Transverse colon (tissue), 4 donors: ENCODE measurements at regions not wholly inside any gene's neighbourhood (a gene's known extent, or its start where the extent isn't known, plus 50 kb on each side); places are given as distances from the start of the nearest gene placed in this dataset.

Source experiments
- DNase-seq: peaks from one replicate; pipeline ENCODE4 v3.0.0-alpha.2; 2019
- H3K27ac ChIP-seq, 4 donors: fragments of 200-600 bp; sonication (generic); 2 replicates each; pipeline ENCODE4 v1.5.1; 2016 to 2018; ENCODE audit warnings: inconsistent platforms in 4 of 4
- H3K27me3 ChIP-seq: fragments of 200-600 bp; sonication (generic); 2 replicates; pipeline ENCODE4 v1.5.1; 2017; ENCODE audit warnings: inconsistent platforms
- H3K36me3 ChIP-seq, 4 donors: fragments of 200-600 bp; sonication (generic); 2 replicates each; pipeline ENCODE4 v1.5.1; 2017 to 2019; ENCODE audit warnings: inconsistent platforms in 4 of 4
- H3K4me1 ChIP-seq, 4 donors: fragments of 200-600 bp; sonication (generic); 2 replicates each; pipeline ENCODE4 v1.5.1; 2017 to 2020; ENCODE audit warnings: inconsistent platforms in 4 of 4
- H3K4me3 ChIP-seq, 4 donors: fragments of 200-600 bp; sonication (generic); 1 replicate in 1 of 4; 2 replicates in 3 of 4; pipeline versions ENCODE4 v1.5.1 to v1.6.1; 2017 to 2019; ENCODE audit warnings: inconsistent platforms in 4 of 4
- H3K9me3 ChIP-seq, 2 donors: fragments of 200-600 bp; sonication (generic); 2 replicates each; pipeline ENCODE4 v1.5.1; 2017 to 2019; ENCODE audit warnings: inconsistent platforms in 2 of 2
- CTCF ChIP-seq, 5 experiments: fragments of 200-600 bp in 3 of 5; fragments of 450-650 bp in 2 of 5; sonication (generic) in 3 of 5; IDR thresholded peaks; 1 replicate in 2 of 5; 2 replicates in 3 of 5; pipeline ENCODE4 v1.5.1; 2016 to 2017; ENCODE audit warnings: antibody characterized with exemption in 5 of 5, inconsistent platforms in 3 of 5, mild to moderate bottlenecking in 2 of 5, moderate library complexity in 1 of 5
- EP300 ChIP-seq: sonication (generic); formaldehyde crosslinking; IDR thresholded peaks from one replicate; pipeline ENCODE4 v1.6.1; 2017; ENCODE audit warnings: antibody characterized with exemption, low read depth
- POLR2A ChIP-seq: fragments of 450-650 bp; IDR thresholded peaks from one replicate; pipeline ENCODE4 v1.6.1; 2016; ENCODE audit warnings: antibody characterized with exemption, mild to moderate bottlenecking, moderate library complexity
- POLR2AphosphoS5 ChIP-seq, 3 donors: sonication (generic); formaldehyde crosslinking; IDR thresholded peaks; one replicate each; pipeline ENCODE4 v1.6.1; 2016; ENCODE audit warnings: antibody characterized with exemption in 3 of 3
- WGBS, 2 donors: methylation state at CpG; one replicate each; pipeline ENCODE4 v1.1.5; 2018; ENCODE audit warnings: low coverage in 1 of 2; 5-methylcytosine and 5-hydroxymethylcytosine counted together
- in situ Hi-C, 4 donors: fragments of 200-750 bp; cut with MboI; loops; one replicate each; pipeline versions ENCODE4 v1.15.0 to v1.15.1; 2017; ENCODE audit warnings: low sequenced_read_pairs in 3 of 4, low pct_ligation_motif_present in 1 of 4, low pct_unique_long_range_greater_than_20kb in 1 of 4
- intact Hi-C: fragments of 100-400 bp; cut with DNase I; formaldehyde crosslinking; loops from one replicate; pipeline ENCODE4 v1.15.1; 2023; ENCODE audit warnings: low total_unique reads

DNA sequence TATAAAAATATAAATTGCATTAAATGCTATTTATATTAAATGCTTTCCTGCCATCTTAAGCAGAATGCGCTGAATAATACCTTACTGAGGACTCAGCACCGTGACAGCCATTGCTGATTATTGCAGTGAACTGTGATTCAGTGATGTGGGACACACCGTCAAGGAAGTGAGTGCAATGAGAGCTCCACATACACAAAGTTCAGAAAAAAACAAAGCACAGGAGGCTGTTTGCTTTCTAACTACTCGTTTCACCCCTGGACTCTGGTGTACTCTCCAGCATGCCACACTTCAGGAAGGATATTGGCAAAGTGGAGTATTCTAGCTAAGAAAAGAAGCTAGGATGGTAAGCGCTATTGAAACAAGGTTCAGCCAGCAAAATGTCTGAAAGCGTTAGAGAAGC lies 57.4 kb upstream of the CXADR start:
- 54 to 60% methylated on average over 6 of the region's 6 CpGs for WGBS, 2 donors
- Histone ChIP-seq H3K27me3 (no peaks in the 10 kb centered on the region), H3K4me3 (no peak overlapping the region), H3K36me3 (no peaks in the 10 kb centered on the region), H3K9me3 (no peaks in the 10 kb centered on the region), H3K27ac (peak overlapping the region in 2 of 4 donors; percentile 16 to 43), H3K4me1 (peaks cover 0 to 11% (median 4%) of the 10 kb centered on the region in 4 donors)
- in situ Hi-C loops: no loop called here
- no peak for DNase-seq
- TF ChIP-seq POLR2AphosphoS5 (IDR thresholded peaks at IDR 0.05) (no peak), CTCF (IDR thresholded peaks at IDR 0.05) (no peak)
- intact Hi-C loops: no loop called here

DNA sequence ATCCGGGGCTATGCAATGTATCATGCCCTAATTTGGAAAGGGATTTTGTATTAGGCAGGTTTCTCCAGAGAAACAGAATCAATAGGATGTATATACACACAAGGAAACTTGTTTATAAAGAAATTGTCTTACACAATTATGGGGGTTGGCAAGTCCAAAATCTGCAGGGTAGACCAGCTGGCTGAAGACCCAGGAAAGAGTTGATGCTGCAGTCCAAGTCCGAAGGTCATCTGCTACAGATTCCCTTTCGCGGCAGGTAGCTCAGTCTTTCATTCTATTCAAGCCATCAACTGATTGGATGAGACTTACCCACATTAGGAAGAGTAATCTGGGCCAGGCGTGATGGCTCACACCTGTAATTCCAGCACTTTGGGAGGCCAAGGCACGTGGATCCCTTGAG lies 54.6 kb upstream of the CXADR start:
- TF ChIP-seq CTCF (IDR thresholded peaks at IDR 0.05) (no peak), EP300 (no peak), POLR2AphosphoS5 (IDR thresholded peaks at IDR 0.05) (no peak), POLR2A (no peak)
- Histone ChIP-seq H3K4me1 (peaks cover 0 to 21% (median 3%) of the 10 kb centered on the region in 4 donors), H3K9me3 (no peaks in the 10 kb centered on the region), H3K4me3 (no peak overlapping the region), H3K36me3 (no peaks in the 10 kb centered on the region), H3K27me3 (no peaks in the 10 kb centered on the region), H3K27ac (no peak overlapping the region)
- intact Hi-C loops (no loop called here), in situ Hi-C loops (no loop called here)
- WGBS, 2 donors: 70 to 100% methylated on average over 1 to 6 of the region's 6 CpGs
- no peak for DNase-seq

- DNase-seq: no peak
- intact Hi-C loops (no loop called here), in situ Hi-C loops (no loop called here)
- no peaks in the 10 kb centered on the region for H3K9me3 ChIP-seq
- no peak for TF ChIP-seq POLR2A
- no peak for TF ChIP-seq CTCF (IDR thresholded peaks at IDR 0.05)
- no peak for TF ChIP-seq EP300
- no peak for TF ChIP-seq POLR2AphosphoS5 (IDR thresholded peaks at IDR 0.05)
- H3K27ac ChIP-seq: no peak overlapping the region
- H3K4me3 ChIP-seq: no peak overlapping the region
- 45 to 61% methylated on average over 2 of the region's 2 CpGs for WGBS, 2 donors
- no peaks in the 10 kb centered on the region for H3K36me3 ChIP-seq
- H3K27me3 ChIP-seq: no peaks in the 10 kb centered on the region
- H3K4me1 ChIP-seq: peaks cover 0 to 28% (median 8%) of the 10 kb centered on the region in 4 donors
Observed at GRCh38 chr21:17460094-17460493, 52.7 kb upstream of the CXADR start.

DNA sequence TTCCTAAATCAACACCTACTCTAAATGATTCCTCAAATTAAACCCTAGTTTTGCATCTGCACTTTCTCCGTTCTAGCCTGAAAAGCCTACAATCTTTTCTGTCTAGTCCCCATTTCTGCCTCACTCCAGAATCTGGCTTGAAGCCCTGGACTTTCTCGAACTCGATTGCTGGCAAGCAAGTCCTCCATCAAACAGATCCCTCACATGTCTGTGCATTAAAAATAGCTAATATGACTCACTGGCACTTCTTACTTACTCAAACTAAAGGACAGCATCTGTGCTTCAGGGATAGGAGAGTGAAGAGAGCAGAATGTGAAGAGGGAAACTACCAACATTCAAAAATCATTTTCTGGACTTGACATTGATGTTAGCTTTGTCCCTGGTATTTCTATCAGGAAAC lies 51.8 kb upstream of the CXADR start:
- no peaks in the 10 kb centered on the region for H3K36me3 ChIP-seq
- peaks cover 0 to 26% (median 6%) of the 10 kb centered on the region in 4 donors for H3K4me1 ChIP-seq
- no peak for TF ChIP-seq EP300
- TF ChIP-seq POLR2AphosphoS5 (IDR thresholded peaks at IDR 0.05): no peak
- no peak for TF ChIP-seq CTCF (IDR thresholded peaks at IDR 0.05)
- TF ChIP-seq POLR2A: no peak
- in situ Hi-C loops: no loop called here
- no peaks in the 10 kb centered on the region for H3K27me3 ChIP-seq
- DNase-seq: no peak
- H3K27ac ChIP-seq: peak overlapping the region in 3 of 4 donors; percentile 16 to 73 (median 23)
- H3K4me3 ChIP-seq: no peak overlapping the region
- intact Hi-C loops: no loop called here
- H3K9me3 ChIP-seq: no peaks in the 10 kb centered on the region
- 72 to 73% methylated on average over 3 of the region's 3 CpGs for WGBS, 2 donors
